HG02970 (cell line): ENCODE measurements at regions not wholly inside any gene's neighbourhood (a gene's known extent, or its start where the extent isn't known, plus 50 kb on each side); places are given as distances from the start of the nearest gene placed in this dataset.

ENCODE experiments used
- ATAC-seq: cut with Tn5 transposase; IDR thresholded peaks from one replicate; pipeline ENCODE4 v1.9.1; 2021; ENCODE audit warnings: mild to moderate bottlenecking, moderate library complexity, moderate number of reproducible peaks; ENCODE audit not compliant: unreplicated experiment, low FRiP score

- ATAC-seq, result no peak
Observed at GRCh38 chr13:56201834-56202233, 938.9 kb upstream of the PRR20A start.

DNA sequence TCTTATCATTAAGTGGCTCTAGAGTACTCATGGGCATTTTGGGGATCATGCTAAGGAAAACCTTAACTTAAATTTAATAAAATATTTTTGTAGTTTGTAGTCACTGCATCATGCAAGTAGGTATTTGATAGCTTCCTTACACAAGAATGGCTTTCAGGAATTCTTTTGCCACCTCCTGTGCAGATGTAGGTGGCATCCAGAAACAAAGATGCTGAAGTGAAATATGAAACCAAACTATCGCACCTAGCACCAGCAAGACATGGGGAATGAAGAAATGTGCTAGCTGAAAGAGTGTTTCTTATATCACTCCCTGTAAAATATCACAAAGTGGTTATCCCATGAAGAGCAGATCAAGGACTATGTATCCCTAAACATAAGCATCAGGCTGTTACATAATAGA, 924.5 kb upstream of the PRR20A start:
- no peak for ATAC-seq

- no peak for ATAC-seq
Observed at GRCh38 chr13:56247692-56248091, 893.0 kb upstream of the PRR20A start.

DNA sequence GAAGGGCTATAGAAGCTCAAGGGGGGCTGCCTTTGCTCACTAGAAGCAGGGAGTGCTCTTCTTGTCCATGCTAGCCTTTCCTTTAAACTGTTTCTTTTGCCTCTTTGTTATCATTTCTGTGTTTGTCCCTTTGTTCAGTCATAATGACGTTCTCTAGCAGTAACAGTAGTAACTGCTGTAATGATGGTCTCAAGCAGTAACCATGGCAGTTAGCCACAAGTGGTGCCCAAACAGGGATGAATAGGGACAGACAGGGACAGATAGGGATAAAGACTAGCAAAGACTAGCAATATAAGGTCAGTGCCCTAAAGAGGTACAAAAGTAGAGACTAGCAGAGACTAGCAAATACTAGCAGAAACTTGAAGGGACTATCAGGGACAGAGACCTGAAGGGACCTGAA, 869.0 kb upstream of the PRR20A start:
- no peak for ATAC-seq

DNA sequence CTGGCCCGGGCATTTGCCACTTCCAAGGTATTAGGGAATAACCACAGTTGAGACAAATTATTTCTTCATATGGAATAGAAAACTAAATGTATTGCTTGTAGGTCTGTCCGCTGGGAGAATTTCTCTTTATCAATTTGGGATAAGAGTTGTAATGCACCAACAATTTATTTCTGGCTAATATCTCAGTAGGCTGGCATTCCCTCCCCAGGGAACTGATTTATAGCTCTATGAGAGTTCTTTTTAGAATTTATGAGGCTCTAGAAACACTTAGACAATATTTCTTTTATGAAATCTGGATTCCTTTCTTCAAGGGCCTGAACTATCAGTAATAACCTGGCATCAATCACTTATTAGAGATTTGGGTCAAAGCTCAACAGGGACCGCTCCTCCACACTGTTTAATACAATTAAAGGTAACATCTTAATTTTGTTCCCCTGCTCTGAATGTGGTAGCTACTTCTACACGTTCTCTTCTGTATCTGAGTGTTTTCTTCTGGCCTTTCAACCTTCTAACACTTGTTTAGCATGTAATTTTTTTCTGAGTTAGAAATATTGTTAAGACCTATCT, 857.4 kb upstream of the PRR20A start:
- no peak for ATAC-seq

DNA sequence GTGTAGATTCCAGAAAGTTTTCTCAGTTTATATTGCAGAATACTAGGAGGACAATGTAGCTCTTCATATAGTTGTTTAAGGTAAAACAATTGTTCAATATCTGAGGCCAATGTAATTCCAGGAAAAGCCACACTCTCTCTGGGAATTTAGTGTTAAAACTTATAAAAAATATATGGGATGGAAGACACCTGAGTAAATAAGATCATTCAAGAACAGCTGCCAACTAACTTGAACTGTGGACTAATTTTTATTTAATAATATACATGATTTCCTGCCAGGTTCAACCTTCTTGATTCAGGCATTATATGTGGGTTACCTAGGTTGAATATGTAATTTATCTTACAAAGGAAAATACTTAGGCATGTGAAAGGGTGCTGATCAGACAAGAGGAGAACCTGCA, 841.1 kb upstream of the PRR20A start:
- no peak for ATAC-seq

DNA sequence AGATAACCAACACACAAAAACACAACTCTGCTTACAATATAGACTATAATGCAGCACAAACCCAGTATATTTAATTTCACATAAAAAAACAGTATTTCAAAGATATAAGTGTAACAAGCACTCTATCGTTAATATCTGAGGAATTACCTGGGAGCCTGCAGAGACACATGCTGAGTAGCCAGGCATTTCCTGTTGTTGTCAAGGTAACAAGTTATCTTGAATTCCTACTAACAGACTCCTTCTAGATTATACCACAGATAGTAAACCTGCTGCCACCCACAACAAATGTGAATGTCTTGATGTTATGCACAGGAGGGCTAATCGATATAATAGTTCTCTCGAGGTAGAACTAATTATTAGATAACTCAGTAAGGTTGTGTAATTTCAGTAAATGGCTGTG, 826.0 kb upstream of the PRR20A start:
- ATAC-seq, result no peak

DNA sequence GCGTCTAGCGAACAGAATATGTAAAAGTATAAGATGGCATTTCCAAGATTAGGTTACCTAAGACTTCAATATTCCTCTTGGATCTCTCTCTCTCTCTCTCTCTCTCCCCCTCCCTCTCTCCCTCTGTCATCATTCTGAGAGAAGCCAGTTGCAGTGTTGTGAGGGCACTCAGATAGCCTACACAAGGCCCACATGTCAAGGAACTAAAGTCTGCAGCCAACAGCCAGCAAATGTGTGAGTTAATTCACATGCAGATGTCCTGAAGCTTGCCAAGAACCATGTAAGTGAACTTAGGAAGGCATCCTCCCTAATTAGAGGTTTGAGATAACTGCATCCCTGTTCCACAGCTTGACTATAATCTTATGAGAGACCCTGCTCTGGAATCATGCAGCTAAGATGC, 822.9 kb upstream of the PRR20A start:
- ATAC-seq, result no peak

- no peak for ATAC-seq
Observed at GRCh38 chr13:56332671-56333070, 808.0 kb upstream of the PRR20A start.

- ATAC-seq, result no peak
Observed at GRCh38 chr13:56335775-56336174, 804.9 kb upstream of the PRR20A start.

DNA sequence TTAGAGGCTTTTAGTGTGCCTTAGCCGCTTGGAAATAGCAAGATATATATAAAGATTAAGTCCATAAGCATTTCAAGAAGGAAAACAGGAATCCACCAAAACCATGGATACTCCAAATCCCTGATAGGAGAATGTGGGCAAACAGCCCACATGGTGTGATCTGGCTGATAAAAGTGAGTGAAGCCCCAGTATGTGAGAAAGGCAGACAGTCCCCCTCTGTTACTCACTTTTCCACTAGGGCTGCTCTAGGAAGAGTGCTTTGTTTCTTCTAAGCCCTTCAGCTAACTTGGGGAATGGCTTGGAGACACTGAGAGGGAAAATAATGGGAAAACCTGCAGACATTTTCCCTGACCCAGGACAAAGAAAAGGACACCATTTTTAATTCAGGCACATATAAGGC, 802.3 kb upstream of the PRR20A start:
- ATAC-seq, result no peak

DNA sequence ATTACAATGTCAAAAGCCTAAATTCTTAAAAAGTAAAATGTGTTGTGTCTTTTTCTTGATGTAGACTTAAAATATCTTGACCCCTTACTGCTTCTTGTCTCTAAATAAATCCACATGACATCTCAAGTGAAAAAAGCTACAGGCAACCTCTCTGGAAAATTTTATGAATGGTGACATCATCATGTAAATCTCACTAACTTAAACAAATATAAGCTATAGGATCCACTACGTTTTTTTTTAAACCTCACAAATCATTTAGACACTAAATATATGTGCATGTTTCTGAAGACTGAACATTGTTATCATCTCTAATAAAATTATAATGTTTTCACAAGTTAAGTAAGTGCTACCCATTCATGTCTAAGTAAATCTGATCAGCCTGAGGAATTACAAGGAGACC, 793.7 kb upstream of the PRR20A start:
- no peak for ATAC-seq

DNA sequence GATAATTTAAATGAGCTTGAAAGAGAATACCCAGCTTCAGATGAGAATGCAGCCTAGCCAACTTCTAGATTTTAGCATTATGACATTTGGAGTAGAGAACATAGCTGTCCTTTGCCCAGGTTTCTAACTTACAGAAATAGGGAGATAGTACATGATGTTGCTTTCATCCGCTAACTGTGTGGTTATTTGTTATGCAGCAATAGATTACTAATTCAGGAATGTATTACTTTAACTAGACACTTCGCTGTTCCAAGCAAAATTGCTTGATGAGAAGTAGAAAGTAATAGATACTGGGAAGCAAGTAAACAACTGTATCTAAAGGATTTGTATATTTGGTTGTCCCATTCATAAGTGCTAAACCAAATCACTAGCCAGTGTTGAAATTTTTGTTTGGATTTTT, 790.9 kb upstream of the PRR20A start:
- ATAC-seq, result no peak

- no peak for ATAC-seq
Observed at GRCh38 chr13:56351041-56351440, 789.7 kb upstream of the PRR20A start.

DNA sequence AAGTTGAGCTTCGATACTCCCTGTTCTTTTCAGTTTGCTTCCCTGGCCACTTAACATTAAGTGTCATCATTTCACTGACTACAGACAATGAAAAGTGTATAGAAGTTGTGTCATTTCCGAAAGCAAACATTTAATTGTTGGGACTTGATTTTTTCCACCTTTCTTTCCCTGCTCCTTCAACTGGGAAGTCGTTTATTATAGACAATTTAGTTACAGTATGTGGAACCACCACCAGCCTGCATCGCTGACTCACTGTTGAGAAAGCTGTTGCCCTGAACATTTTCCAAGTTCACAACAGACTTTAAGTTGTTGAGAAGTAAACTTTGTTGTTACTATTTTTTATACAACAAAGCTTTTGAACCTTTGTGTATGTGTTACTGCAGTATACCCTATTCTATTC, 788.4 kb upstream of the PRR20A start:
- ATAC-seq, result no peak

DNA sequence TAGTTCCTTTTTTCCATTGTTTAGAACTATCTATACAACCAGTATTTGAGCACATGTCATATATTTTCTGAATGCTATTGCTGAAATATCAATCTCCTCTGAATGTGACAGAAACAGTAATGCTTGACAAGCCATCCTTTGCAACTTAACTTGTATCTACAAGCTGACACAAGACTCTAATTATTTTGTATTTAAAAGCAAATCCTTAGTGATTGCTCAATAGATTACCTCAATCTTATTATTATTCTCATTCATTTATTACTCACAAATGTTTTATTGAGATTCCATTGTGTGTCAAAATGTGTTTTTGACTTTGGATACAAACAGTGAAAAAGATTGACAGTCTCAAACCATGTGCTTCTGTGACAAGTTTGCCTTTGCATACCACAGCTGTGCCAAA, 787.8 kb upstream of the PRR20A start:
- ATAC-seq, result no peak

- no peak for ATAC-seq
Observed at GRCh38 chr13:56356690-56357089, 784.0 kb upstream of the PRR20A start.

GRCh38 chr13:56378566-56378965, 762.2 kb upstream of the PRR20A start:
- ATAC-seq, result no peak

- no peak for ATAC-seq
Observed at GRCh38 chr13:56393549-56393948, 747.2 kb upstream of the PRR20A start.

- ATAC-seq, result no peak
Observed at GRCh38 chr13:56396318-56396717, 744.4 kb upstream of the PRR20A start.

GRCh38 chr13:56400774-56401173, 739.9 kb upstream of the PRR20A start:
- ATAC-seq, result no peak

DNA sequence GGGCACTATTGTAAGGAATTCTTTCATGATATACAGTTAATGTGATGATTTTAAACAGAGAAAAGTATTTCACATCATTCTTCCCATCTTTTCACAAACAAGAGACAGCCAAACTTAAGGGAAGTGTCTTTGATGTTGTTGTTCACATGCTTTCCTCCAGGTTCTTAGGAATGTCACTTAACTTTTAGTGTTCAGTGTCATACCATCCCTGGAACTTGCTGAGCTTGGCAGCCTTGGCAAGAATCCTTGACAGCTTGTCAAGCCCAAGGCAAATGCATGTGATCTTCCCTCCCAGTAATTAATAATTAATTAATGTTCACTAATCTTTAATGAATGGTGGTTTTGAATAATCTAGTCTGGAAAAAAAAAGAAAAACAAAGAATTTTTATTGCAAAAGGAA, 727.9 kb upstream of the PRR20A start:
- no peak for ATAC-seq

GRCh38 chr13:56424246-56424645, 716.5 kb upstream of the PRR20A start:
- ATAC-seq, result no peak
